CD14-positive monocyte (primary cell): ENCODE measurements at regions not wholly inside any gene's neighbourhood (a gene's known extent, or its start where the extent isn't known, plus 50 kb on each side); places are given as distances from the start of the nearest gene placed in this dataset.

Source experiments
- DNase-seq, 3 donors: peaks; one replicate each; pipeline ENCODE4 v3.0.0-alpha.2; 2011 to 2022
- H2AFZ ChIP-seq: 2 replicates; pipeline ENCODE4 v1.6.0; 2012; ENCODE audit warnings: mild to moderate bottlenecking, low read depth, low read length, inconsistent platforms; ENCODE audit not compliant: insufficient read depth, poor library complexity, severe bottlenecking
- H3K27ac ChIP-seq, 2 donors: 1 replicate in 1 of 2; 2 replicates in 1 of 2; pipeline ENCODE4 v1.5.1; 2012 to 2013; ENCODE audit warnings: low read length in 2 of 2, control low read depth in 1 of 2, inconsistent platforms in 1 of 2, low read depth in 1 of 2, mild to moderate bottlenecking in 1 of 2
- H3K27me3 ChIP-seq, 2 donors: one replicate each; pipeline versions ENCODE4 v1.6.0 to v1.6.1; 2011 to 2013; ENCODE audit warnings: low read length in 2 of 2; ENCODE audit not compliant: control insufficient read depth in 2 of 2, insufficient read depth in 2 of 2
- H3K36me3 ChIP-seq, 2 donors: replicated peaks in 1 of 2; 1 replicate in 1 of 2; 2 replicates in 1 of 2; pipeline versions ENCODE4 v1.5.1 to v1.6.1; 2012 to 2013; ENCODE audit warnings: low read length in 2 of 2, control low read depth in 1 of 2, inconsistent platforms in 1 of 2, mild to moderate bottlenecking in 1 of 2; ENCODE audit not compliant: insufficient read depth in 2 of 2, control insufficient read depth in 1 of 2
- H3K4me1 ChIP-seq, 2 donors: 1 replicate in 1 of 2; 2 replicates in 1 of 2; pipeline versions ENCODE4 v1.5.1 to v1.6.1; 2012 to 2013; ENCODE audit warnings: low read length in 2 of 2, control low read depth in 1 of 2, inconsistent platforms in 1 of 2, mild to moderate bottlenecking in 1 of 2, moderate library complexity in 1 of 2; ENCODE audit not compliant: insufficient read depth in 2 of 2, control insufficient read depth in 1 of 2
- H3K4me2 ChIP-seq: replicated peaks from 2 replicates; pipeline ENCODE3; 2012; ENCODE audit warnings: low read length, moderate library complexity, mild to moderate bottlenecking; ENCODE audit not compliant: poor library complexity, severe bottlenecking; ENCODE audit errors: extremely low read depth
- H3K4me3 ChIP-seq, 3 experiments: fragments of 200-600 bp in 1 of 3; sonication (generic) in 1 of 3; replicated peaks in 1 of 3; 1 replicate in 2 of 3; 2 replicates in 1 of 3; pipeline ENCODE4 v1.5.1; 2011 to 2013; ENCODE audit warnings: low read length in 3 of 3, mild to moderate bottlenecking in 3 of 3, control low read depth in 2 of 3, low read depth in 2 of 3, inconsistent platforms in 1 of 3, moderate library complexity in 1 of 3
- H3K79me2 ChIP-seq: 2 replicates; pipeline ENCODE4 v1.6.0; 2012; ENCODE audit warnings: mild to moderate bottlenecking, control low read depth, inconsistent platforms, low read length, moderate library complexity; ENCODE audit not compliant: insufficient read depth
- H3K9ac ChIP-seq: 2 replicates; pipeline ENCODE4 v1.6.0; 2017; ENCODE audit warnings: low read length, mild to moderate bottlenecking; ENCODE audit not compliant: insufficient read depth, poor library complexity, severe bottlenecking
- H3K9me3 ChIP-seq, 2 donors: replicated peaks in 1 of 2; 1 replicate in 1 of 2; 2 replicates in 1 of 2; pipeline versions ENCODE4 v1.5.1 to v1.6.1; 2012 to 2013; ENCODE audit warnings: low read length in 2 of 2, control low read depth in 1 of 2; ENCODE audit not compliant: control insufficient read depth in 1 of 2, insufficient read depth in 1 of 2
- H4K20me1 ChIP-seq: 2 replicates; pipeline ENCODE4 v1.6.0; 2012; ENCODE audit warnings: mild to moderate bottlenecking, low read length, control low read depth, moderate library complexity; ENCODE audit not compliant: insufficient read depth
- H3K27ac Mint-ChIP-seq, 7 donors: one replicate each; pipeline ENCODE4 v1.8.0; 2020; ENCODE audit warnings: mild to moderate bottlenecking in 7 of 7, mixed read lengths in 7 of 7, moderate library complexity in 6 of 7, inconsistent platforms in 2 of 7
- H3K27me3 Mint-ChIP-seq, 3 donors: one replicate each; pipeline ENCODE4 v1.8.0; 2021 to 2022; ENCODE audit warnings: low read depth in 3 of 3, mild to moderate bottlenecking in 3 of 3, mixed read lengths in 3 of 3, moderate library complexity in 3 of 3, inconsistent platforms in 1 of 3
- H3K36me3 Mint-ChIP-seq, 2 donors: one replicate each; pipeline ENCODE4 v1.8.0; 2020; ENCODE audit warnings: mixed read lengths in 2 of 2, inconsistent platforms in 1 of 2, mild to moderate bottlenecking in 1 of 2
- H3K4me1 Mint-ChIP-seq: one replicate; pipeline ENCODE4 v1.8.0; 2020; ENCODE audit warnings: mild to moderate bottlenecking, mixed read lengths
- H3K4me3 Mint-ChIP-seq, 2 donors: one replicate each; pipeline ENCODE4 v1.8.0; 2020; ENCODE audit warnings: mild to moderate bottlenecking in 2 of 2, mixed read lengths in 2 of 2, moderate library complexity in 1 of 2
- H3K9me3 Mint-ChIP-seq, 7 donors: one replicate each; pipeline ENCODE4 v1.8.0; 2020 to 2022; ENCODE audit warnings: mixed read lengths in 7 of 7, mild to moderate bottlenecking in 6 of 7, moderate library complexity in 6 of 7, inconsistent platforms in 2 of 7
- WGBS: methylation state at CpG from one replicate; pipeline ENCODE4 v1.1.5; 2013; ENCODE audit warnings: missing lambda C conversion rate; ENCODE audit not compliant: insufficient coverage; 5-methylcytosine and 5-hydroxymethylcytosine counted together
- intact Hi-C, 2 donors: fragments of 100-400 bp; cut with micrococcal nuclease; formaldehyde crosslinking; loops; one replicate each; pipeline versions ENCODE4 v1.15.0 to v1.15.1; 2023
- TF ChIP-seq, protein P1 (sequence below): fragments of 200-600 bp; IDR thresholded peaks from one replicate; pipeline ENCODE4 v1.8.0; 2022; ENCODE audit warnings: antibody characterized with exemption, mild to moderate bottlenecking

DNA sequence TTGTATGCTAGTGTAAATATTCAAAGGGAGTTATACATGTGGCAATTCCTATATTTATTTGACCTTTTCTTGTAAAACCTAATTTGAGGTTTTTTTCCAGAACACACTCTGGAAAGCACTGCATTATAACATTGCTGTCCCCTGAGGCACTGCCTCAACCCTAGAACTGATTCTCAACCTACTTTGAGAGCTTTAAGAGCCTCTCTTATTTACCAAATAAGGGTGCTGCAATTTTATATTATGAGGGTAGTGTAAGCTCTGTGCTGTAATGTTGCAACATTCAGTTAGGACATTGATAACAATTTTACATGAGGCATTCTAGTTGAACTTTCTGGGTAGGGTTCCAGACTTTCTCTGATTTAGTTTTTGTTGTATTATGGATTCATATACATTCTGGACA, 302.2 kb upstream of the DEPDC1 start:
- TF ChIP-seq, protein P1, sequence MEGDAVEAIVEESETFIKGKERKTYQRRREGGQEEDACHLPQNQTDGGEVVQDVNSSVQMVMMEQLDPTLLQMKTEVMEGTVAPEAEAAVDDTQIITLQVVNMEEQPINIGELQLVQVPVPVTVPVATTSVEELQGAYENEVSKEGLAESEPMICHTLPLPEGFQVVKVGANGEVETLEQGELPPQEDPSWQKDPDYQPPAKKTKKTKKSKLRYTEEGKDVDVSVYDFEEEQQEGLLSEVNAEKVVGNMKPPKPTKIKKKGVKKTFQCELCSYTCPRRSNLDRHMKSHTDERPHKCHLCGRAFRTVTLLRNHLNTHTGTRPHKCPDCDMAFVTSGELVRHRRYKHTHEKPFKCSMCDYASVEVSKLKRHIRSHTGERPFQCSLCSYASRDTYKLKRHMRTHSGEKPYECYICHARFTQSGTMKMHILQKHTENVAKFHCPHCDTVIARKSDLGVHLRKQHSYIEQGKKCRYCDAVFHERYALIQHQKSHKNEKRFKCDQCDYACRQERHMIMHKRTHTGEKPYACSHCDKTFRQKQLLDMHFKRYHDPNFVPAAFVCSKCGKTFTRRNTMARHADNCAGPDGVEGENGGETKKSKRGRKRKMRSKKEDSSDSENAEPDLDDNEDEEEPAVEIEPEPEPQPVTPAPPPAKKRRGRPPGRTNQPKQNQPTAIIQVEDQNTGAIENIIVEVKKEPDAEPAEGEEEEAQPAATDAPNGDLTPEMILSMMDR, result no peak
- H3K9ac ChIP-seq, result no peak overlapping the region
- H3K4me1 ChIP-seq, result no peaks in the 10 kb centered on the region
- H3K27me3 ChIP-seq, result no peaks in the 10 kb centered on the region
- no peaks in the 10 kb centered on the region for H3K9me3 ChIP-seq
- no peak for DNase-seq
- H3K27ac ChIP-seq, result no peak overlapping the region
- Mint-ChIP-seq H3K4me3 (no peak overlapping the region), H3K36me3 (no peaks in the 10 kb centered on the region), H3K9me3 (peaks cover 2 to 8% (median 3%) of the 10 kb centered on the region in 7 donors), H3K27ac (no peak overlapping the region), H3K4me1 (no peaks in the 10 kb centered on the region), H3K27me3 (peaks cover 0 to 2% (median 0%) of the 10 kb centered on the region in 3 donors)
- H4K20me1 ChIP-seq, result no peaks in the 10 kb centered on the region
- no peak overlapping the region for H3K4me3 ChIP-seq
- H2AFZ ChIP-seq, result no peak overlapping the region
- H3K36me3 ChIP-seq, result no peaks in the 10 kb centered on the region
- H3K79me2 ChIP-seq, result no peaks in the 10 kb centered on the region
- no peak overlapping the region for H3K4me2 ChIP-seq
- intact Hi-C loops, result no loop called here

DNA sequence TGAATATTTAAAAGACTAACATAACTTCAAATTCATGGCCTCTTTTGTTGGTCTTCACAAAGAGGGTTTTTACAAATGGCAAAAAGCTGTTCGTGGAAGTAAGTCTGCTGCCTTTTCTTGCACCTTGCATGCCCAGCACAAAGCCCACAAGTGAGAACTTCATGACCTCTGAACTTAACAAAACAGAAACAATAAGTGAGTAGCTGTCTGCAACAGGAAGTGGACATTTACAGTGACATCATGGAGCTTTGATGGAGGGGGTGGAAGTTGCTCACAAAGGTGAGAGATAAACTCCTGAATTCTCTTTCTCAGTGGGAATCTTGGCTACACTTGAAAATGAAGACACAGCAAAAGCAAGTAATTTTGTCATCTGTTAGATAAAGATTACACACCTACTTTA, 303.3 kb upstream of the DEPDC1 start:
- intact Hi-C loops, result no loop called here
- no peaks in the 10 kb centered on the region for H3K36me3 ChIP-seq
- Mint-ChIP-seq H3K36me3 (no peaks in the 10 kb centered on the region), H3K4me3 (no peak overlapping the region), H3K9me3 (peaks cover 0 to 12% (median 4%) of the 10 kb centered on the region in 7 donors), H3K27me3 (peaks cover 0 to 2% (median 0%) of the 10 kb centered on the region in 3 donors), H3K4me1 (no peaks in the 10 kb centered on the region), H3K27ac (no peak overlapping the region)
- H2AFZ ChIP-seq, result no peak overlapping the region
- WGBS, result 67% methylated on average over 1 of the region's 1 CpG
- no peaks in the 10 kb centered on the region for H3K27me3 ChIP-seq
- TF ChIP-seq, protein P1, result no peak
- H3K9me3 ChIP-seq, result no peaks in the 10 kb centered on the region
- H3K4me1 ChIP-seq, result no peaks in the 10 kb centered on the region
- no peak overlapping the region for H3K9ac ChIP-seq
- DNase-seq, result no peak
- no peak overlapping the region for H3K4me2 ChIP-seq
- no peak overlapping the region for H3K4me3 ChIP-seq
- no peaks in the 10 kb centered on the region for H3K79me2 ChIP-seq
- H3K27ac ChIP-seq, result no peak overlapping the region
- H4K20me1 ChIP-seq, result no peaks in the 10 kb centered on the region
